ENCODE measurements at regions not wholly inside any gene's neighbourhood (a gene's known extent, or its start where the extent isn't known, plus 50 kb on each side); places are given as distances from the start of the nearest gene placed in this dataset.

DNA sequence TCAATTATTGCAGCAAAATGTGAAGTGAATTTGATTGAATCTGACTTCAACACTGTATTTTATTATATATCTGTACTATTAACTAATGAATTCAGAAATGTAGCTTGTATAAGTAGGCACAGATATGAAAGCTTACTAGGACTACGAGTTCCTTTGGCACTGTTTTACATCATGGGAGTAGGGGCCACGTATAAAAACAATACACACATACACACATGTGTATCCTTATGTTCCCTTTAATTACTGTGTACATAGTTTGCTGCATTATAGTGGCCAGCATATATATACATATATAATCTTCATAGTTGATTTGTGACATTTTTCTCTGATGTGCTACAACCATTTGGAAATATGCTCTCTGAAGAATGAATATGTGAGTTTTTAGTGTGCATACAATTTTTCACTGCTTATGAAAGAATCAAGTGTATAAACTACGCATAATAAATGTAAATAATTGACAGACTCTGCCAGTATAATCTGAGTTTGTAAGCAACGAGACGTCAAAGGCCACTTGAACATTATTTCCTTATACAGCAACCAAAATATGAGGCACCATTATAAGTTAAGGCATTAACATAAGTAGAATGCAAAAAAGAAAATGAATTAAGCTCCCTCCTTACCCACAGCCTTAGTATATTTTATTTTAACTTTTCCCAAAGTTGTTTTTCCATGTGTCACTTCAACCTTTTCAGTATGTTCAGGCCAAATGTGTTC is 98.1 kb upstream of the GALNT5 start:
- Histone ChIP-seq H3K4me3 (ENCODE audit: low read length) (no peak overlapping the region), H3F3A (ENCODE audit: control insufficient read depth, insufficient read depth) (no peaks in the 10 kb centered on the region), H3K4me1 (ENCODE audit: control insufficient read depth, low read length) (no peaks in the 10 kb centered on the region), H4K20me1 (ENCODE audit: control insufficient read depth, insufficient read depth, low read depth, low read length) (no peaks in the 10 kb centered on the region), H3K9me3 (ENCODE audit: control insufficient read depth, insufficient read depth, low read length) (no peaks in the 10 kb centered on the region), H3K4me2 (ENCODE audit: low read length) (no peak overlapping the region), H3K36me3 (ENCODE audit: control insufficient read depth, low read length) (no peaks in the 10 kb centered on the region), H3K9me2 (replicated peaks; ENCODE audit: control insufficient read depth, low read length) (no peaks in the 10 kb centered on the region), H3K27me3 (ENCODE audit: control insufficient read depth, low read length) (no peaks in the 10 kb centered on the region), H3K27ac (ENCODE audit: low read depth, low read length) (no peak overlapping the region), H3K79me2 (ENCODE audit: control insufficient read depth, low read length) (no peaks in the 10 kb centered on the region)
- TF ChIP-seq, protein P1, sequence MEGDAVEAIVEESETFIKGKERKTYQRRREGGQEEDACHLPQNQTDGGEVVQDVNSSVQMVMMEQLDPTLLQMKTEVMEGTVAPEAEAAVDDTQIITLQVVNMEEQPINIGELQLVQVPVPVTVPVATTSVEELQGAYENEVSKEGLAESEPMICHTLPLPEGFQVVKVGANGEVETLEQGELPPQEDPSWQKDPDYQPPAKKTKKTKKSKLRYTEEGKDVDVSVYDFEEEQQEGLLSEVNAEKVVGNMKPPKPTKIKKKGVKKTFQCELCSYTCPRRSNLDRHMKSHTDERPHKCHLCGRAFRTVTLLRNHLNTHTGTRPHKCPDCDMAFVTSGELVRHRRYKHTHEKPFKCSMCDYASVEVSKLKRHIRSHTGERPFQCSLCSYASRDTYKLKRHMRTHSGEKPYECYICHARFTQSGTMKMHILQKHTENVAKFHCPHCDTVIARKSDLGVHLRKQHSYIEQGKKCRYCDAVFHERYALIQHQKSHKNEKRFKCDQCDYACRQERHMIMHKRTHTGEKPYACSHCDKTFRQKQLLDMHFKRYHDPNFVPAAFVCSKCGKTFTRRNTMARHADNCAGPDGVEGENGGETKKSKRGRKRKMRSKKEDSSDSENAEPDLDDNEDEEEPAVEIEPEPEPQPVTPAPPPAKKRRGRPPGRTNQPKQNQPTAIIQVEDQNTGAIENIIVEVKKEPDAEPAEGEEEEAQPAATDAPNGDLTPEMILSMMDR (IDR thresholded peaks at IDR 0.05; ENCODE audit: low read depth, low read length, poor library complexity, severe bottlenecking) = no peak
- no peak for TF ChIP-seq EZH2phosphoT487 (IDR thresholded peaks at IDR 0.05; ENCODE audit: borderline replicate concordance, low read length)

- Histone ChIP-seq H3K9me2 (replicated peaks; ENCODE audit: control insufficient read depth, low read length) (no peaks in the 10 kb centered on the region), H3K27ac (ENCODE audit: low read depth, low read length) (no peak overlapping the region), H4K20me1 (ENCODE audit: control insufficient read depth, insufficient read depth, low read depth, low read length) (no peaks in the 10 kb centered on the region), H3K4me2 (ENCODE audit: low read length) (no peak overlapping the region), H3K4me1 (ENCODE audit: control insufficient read depth, low read length) (no peaks in the 10 kb centered on the region), H3K4me3 (ENCODE audit: low read length) (no peak overlapping the region), H3K36me3 (ENCODE audit: control insufficient read depth, low read length) (no peaks in the 10 kb centered on the region), H3F3A (ENCODE audit: control insufficient read depth, insufficient read depth) (no peaks in the 10 kb centered on the region), H3K9me3 (ENCODE audit: control insufficient read depth, insufficient read depth, low read length) (peaks cover 1% of the 10 kb centered on the region; the same call in 1 of the 2 replicates), H3K27me3 (ENCODE audit: control insufficient read depth, low read length) (no peaks in the 10 kb centered on the region), H3K79me2 (ENCODE audit: control insufficient read depth, low read length) (no peaks in the 10 kb centered on the region)
- TF ChIP-seq EZH2phosphoT487 (IDR thresholded peaks at IDR 0.05; ENCODE audit: borderline replicate concordance, low read length) = no peak
Measured at GRCh38 chr2:157160111-157160510, 97.4 kb upstream of the GALNT5 start.

- H3K27me3 ChIP-seq (ENCODE audit: control insufficient read depth, low read length) = no peaks in the 10 kb centered on the region
- no peaks in the 10 kb centered on the region for H3K4me1 ChIP-seq (ENCODE audit: control insufficient read depth, low read length)
- H3K79me2 ChIP-seq (ENCODE audit: control insufficient read depth, low read length) = no peaks in the 10 kb centered on the region
- no peaks in the 10 kb centered on the region for H3F3A ChIP-seq (ENCODE audit: control insufficient read depth, insufficient read depth)
- H3K27ac ChIP-seq (ENCODE audit: low read depth, low read length) = no peak overlapping the region
- no peak for TF ChIP-seq EZH2phosphoT487 (IDR thresholded peaks at IDR 0.05; ENCODE audit: borderline replicate concordance, low read length)
- TF ChIP-seq, protein P1 (IDR thresholded peaks at IDR 0.05; ENCODE audit: low read depth, low read length, poor library complexity, severe bottlenecking) = no peak
- no peak overlapping the region for H3K4me3 ChIP-seq (ENCODE audit: low read length)
- no peaks in the 10 kb centered on the region for H4K20me1 ChIP-seq (ENCODE audit: control insufficient read depth, insufficient read depth, low read depth, low read length)
- H3K9me2 ChIP-seq (replicated peaks; ENCODE audit: control insufficient read depth, low read length) = no peaks in the 10 kb centered on the region
- no peaks in the 10 kb centered on the region for H3K36me3 ChIP-seq (ENCODE audit: control insufficient read depth, low read length)
- peaks cover 4% of the 10 kb centered on the region; the same call in 1 of the 2 replicates for H3K9me3 ChIP-seq (ENCODE audit: control insufficient read depth, insufficient read depth, low read length)
- H3K4me2 ChIP-seq (ENCODE audit: low read length) = no peak overlapping the region
Measured at GRCh38 chr2:157164370-157164769, 93.1 kb upstream of the GALNT5 start.

DNA sequence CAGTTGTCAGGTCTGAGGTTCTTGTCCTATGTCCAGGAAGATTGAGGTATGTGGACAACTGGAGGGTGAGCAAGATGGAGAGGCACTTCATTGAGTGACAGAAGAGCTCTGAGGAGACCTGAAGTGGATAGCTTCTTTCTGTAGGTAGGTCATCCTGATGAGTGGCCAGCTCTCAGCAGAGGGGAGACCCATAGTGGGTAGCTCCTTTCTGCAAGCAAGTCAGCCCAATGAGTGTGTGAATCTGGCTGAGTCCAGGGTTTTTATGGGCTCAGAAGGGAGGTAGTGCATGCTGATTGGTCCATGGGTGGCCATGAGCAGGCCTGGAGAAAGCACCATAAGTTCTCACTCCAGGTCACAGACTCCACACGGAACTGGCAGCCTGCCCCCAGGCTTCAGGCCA is 92.6 kb upstream of the GALNT5 start:
- H3K27ac ChIP-seq (ENCODE audit: low read depth, low read length) = no peak overlapping the region
- TF ChIP-seq, protein P1 (IDR thresholded peaks at IDR 0.05; ENCODE audit: low read depth, low read length, poor library complexity, severe bottlenecking) = no peak
- no peak for TF ChIP-seq EZH2phosphoT487 (IDR thresholded peaks at IDR 0.05; ENCODE audit: borderline replicate concordance, low read length)
- no peaks in the 10 kb centered on the region for H3K4me1 ChIP-seq (ENCODE audit: control insufficient read depth, low read length)
- H3K4me2 ChIP-seq (ENCODE audit: low read length) = no peak overlapping the region
- H3K4me3 ChIP-seq (ENCODE audit: low read length) = no peak overlapping the region
- H3K79me2 ChIP-seq (ENCODE audit: control insufficient read depth, low read length) = no peaks in the 10 kb centered on the region
- no peaks in the 10 kb centered on the region for H3K27me3 ChIP-seq (ENCODE audit: control insufficient read depth, low read length)
- no peaks in the 10 kb centered on the region for H3K36me3 ChIP-seq (ENCODE audit: control insufficient read depth, low read length)
- no peaks in the 10 kb centered on the region for H4K20me1 ChIP-seq (ENCODE audit: control insufficient read depth, insufficient read depth, low read depth, low read length)
- H3K9me2 ChIP-seq (replicated peaks; ENCODE audit: control insufficient read depth, low read length) = no peaks in the 10 kb centered on the region
- peaks cover 4% of the 10 kb centered on the region; the same call in 1 of the 2 replicates for H3K9me3 ChIP-seq (ENCODE audit: control insufficient read depth, insufficient read depth, low read length)
- H3F3A ChIP-seq (ENCODE audit: control insufficient read depth, insufficient read depth) = no peaks in the 10 kb centered on the region

All from DOHH2 (cell line).